Naive thymus-derived CD4-positive, alpha-beta T cell (primary cell): ENCODE measurements at regions not wholly inside any gene's neighbourhood (a gene's known extent, or its start where the extent isn't known, plus 50 kb on each side); places are given as distances from the start of the nearest gene placed in this dataset.

Source experiments
- ATAC-seq: fragments of 150-1000 bp; cut with Tn5 transposase; 2 replicates; pipeline ENCODE4 v1.10.0; 2021; ENCODE audit warnings: mild to moderate bottlenecking, moderate library complexity
- CTCF ChIA-PET: fragments of 350-600 bp; sonication (Branson Sonifier 250); formaldehyde crosslinking; loops from one replicate; lab custom pipeline; 2021; ENCODE audit warnings: antibody characterized with exemption; lab: Charles Lee
- POLR2A ChIA-PET: fragments of 350-600 bp; sonication (Branson Sonifier 250); formaldehyde crosslinking; loops from one replicate; lab custom pipeline; 2021; ENCODE audit warnings: antibody characterized with exemption, inconsistent platforms; lab: Charles Lee
- DNase-seq, 9 donors: peaks; one replicate each; pipeline versions ENCODE4 v3.0.0 to v3.0.0-alpha.2; 2020 to 2022; ENCODE audit warnings: mixed read lengths in 1 of 9
- H3K27ac ChIP-seq: one replicate; pipeline ENCODE4 v1.7.0; 2013; ENCODE audit warnings: mild to moderate bottlenecking, low read depth, low read length, moderate library complexity
- H3K27me3 ChIP-seq, 2 donors: one replicate each; pipeline ENCODE4 v1.7.0; 2013; ENCODE audit warnings: low read length in 2 of 2, mild to moderate bottlenecking in 2 of 2, moderate library complexity in 2 of 2; ENCODE audit not compliant: control insufficient read depth in 2 of 2, insufficient read depth in 2 of 2
- H3K36me3 ChIP-seq, 3 experiments: 1 replicate in 2 of 3; 2 replicates in 1 of 3; pipeline ENCODE4 v1.7.0; 2013; ENCODE audit warnings: low read length in 3 of 3, mild to moderate bottlenecking in 3 of 3, moderate library complexity in 1 of 3; ENCODE audit not compliant: insufficient read depth in 3 of 3, control insufficient read depth in 2 of 3
- H3K4me1 ChIP-seq, 2 donors: one replicate each; pipeline ENCODE4 v1.7.0; 2013; ENCODE audit warnings: low read length in 2 of 2, mild to moderate bottlenecking in 2 of 2, moderate library complexity in 1 of 2; ENCODE audit not compliant: control insufficient read depth in 2 of 2, insufficient read depth in 2 of 2
- H3K4me3 ChIP-seq: 2 replicates; pipeline ENCODE4 v1.7.0; 2013; ENCODE audit warnings: mild to moderate bottlenecking, low read length
- H3K9me3 ChIP-seq, 3 experiments: 1 replicate in 2 of 3; 2 replicates in 1 of 3; pipeline ENCODE4 v1.7.0; 2013; ENCODE audit warnings: low read length in 3 of 3; ENCODE audit not compliant: control insufficient read depth in 2 of 3
- H3K27ac Mint-ChIP-seq, 9 donors: one replicate each; pipeline ENCODE4 v1.8.0; 2020 to 2022; ENCODE audit warnings: mixed read lengths in 9 of 9, mild to moderate bottlenecking in 8 of 9, moderate library complexity in 5 of 9, inconsistent platforms in 2 of 9
- H3K27me3 Mint-ChIP-seq, 5 donors: one replicate each; pipeline ENCODE4 v1.8.0; 2021 to 2022; ENCODE audit warnings: mixed read lengths in 5 of 5, mild to moderate bottlenecking in 1 of 5
- H3K36me3 Mint-ChIP-seq, 5 donors: one replicate each; pipeline ENCODE4 v1.8.0; 2020 to 2022; ENCODE audit warnings: mixed read lengths in 5 of 5, mild to moderate bottlenecking in 3 of 5, inconsistent platforms in 1 of 5
- H3K4me1 Mint-ChIP-seq, 7 donors: one replicate each; pipeline ENCODE4 v1.8.0; 2020 to 2022; ENCODE audit warnings: mixed read lengths in 7 of 7, mild to moderate bottlenecking in 3 of 7, inconsistent platforms in 1 of 7
- H3K4me3 Mint-ChIP-seq, 10 donors: one replicate each; pipeline ENCODE4 v1.8.0; 2020 to 2022; ENCODE audit warnings: mild to moderate bottlenecking in 10 of 10, mixed read lengths in 10 of 10, moderate library complexity in 6 of 10, inconsistent platforms in 2 of 10
- H3K9me3 Mint-ChIP-seq, 11 donors: one replicate each; pipeline ENCODE4 v1.8.0; 2020 to 2022; ENCODE audit warnings: mixed read lengths in 11 of 11, mild to moderate bottlenecking in 4 of 11, inconsistent platforms in 1 of 11, moderate library complexity in 1 of 11
- intact Hi-C, 2 donors: fragments of 100-400 bp; cut with micrococcal nuclease; formaldehyde crosslinking; loops; one replicate each; pipeline ENCODE4 v1.15.1; 2023

DNA sequence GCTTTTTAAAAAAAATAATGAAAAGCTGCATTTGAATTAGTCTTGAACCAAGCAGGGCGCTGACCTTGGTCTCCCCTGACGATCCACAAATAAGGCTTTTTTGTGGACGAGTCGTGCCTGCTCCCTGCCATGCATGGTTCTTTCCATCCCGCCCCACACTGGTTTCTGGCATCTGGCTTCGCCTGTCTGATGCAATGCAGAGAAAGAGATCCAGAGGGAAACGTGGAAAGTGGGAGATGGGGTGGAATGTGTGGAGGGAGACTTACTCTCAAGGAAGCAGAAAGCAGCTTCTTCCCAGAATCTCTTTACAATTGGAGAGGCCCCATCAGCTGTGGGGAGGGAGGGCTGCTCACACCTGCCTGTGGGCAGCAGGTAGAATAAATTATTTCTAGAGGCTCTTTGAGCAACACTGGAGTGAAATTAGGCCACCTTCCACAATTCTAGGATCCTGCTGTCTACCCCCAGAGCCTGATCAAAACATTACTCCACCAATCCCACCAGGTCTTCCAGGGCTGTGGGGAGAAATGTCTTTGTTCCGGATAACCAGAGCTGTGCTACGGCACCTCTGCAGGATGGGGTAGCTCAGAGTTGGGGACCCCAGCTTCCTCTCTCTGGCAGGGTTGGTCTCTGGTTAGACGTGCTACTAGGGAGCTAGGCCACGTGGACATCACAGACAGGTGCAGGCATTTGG is 183.5 kb downstream of the UQCRFS1 start:
- Mint-ChIP-seq H3K4me3 (no peak overlapping the region), H3K4me1 (no peaks in the 10 kb centered on the region), H3K36me3 (no peaks in the 10 kb centered on the region), H3K27ac (no peak overlapping the region), H3K9me3 (peaks cover 0 to 23% (median 1%) of the 10 kb centered on the region in 11 donors), H3K27me3 (peaks cover 0 to 4% (median 0%) of the 10 kb centered on the region in 5 donors)
- ATAC-seq = no peak
- ChIA-PET CTCF (interaction anchor here (0.5 kb wide), 1 partner anchor 29 kb away, joined by 3 read pairs; no protein-coding TSS in a partner anchor), POLR2A (no interaction called here)
- DNase-seq = no peak
- no peak overlapping the region for H3K27ac ChIP-seq
- no peaks in the 10 kb centered on the region for H3K9me3 ChIP-seq
- no peaks in the 10 kb centered on the region for H3K36me3 ChIP-seq
- H3K27me3 ChIP-seq = no peaks in the 10 kb centered on the region
- intact Hi-C loops = no loop called here
- H3K4me1 ChIP-seq = no peaks in the 10 kb centered on the region
- no peak overlapping the region for H3K4me3 ChIP-seq

DNA sequence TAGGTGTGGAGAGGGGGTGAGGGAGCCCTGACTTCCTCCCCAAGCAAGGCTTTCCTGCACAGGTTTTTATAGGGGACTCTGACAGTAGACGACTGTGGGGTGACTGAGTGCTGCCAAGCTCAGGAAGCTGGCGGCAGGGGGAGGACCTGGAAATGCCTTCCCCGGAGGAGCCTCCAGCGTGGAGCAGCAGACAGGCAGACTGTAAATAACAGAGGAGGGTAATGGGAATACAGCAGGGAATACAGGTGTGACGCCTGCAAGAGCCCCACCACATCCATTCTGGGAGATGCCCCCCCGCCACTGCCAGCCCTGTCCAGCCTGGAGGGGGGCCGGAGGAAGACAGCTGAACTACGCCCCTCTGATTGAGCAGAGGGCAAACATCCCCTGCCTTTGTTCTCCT is 190.4 kb downstream of the UQCRFS1 start:
- Mint-ChIP-seq H3K9me3 (peaks cover 0 to 2% (median 0%) of the 10 kb centered on the region in 11 donors), H3K27me3 (peaks cover 0 to 32% (median 0%) of the 10 kb centered on the region in 5 donors), H3K4me1 (no peaks in the 10 kb centered on the region), H3K27ac (no peak overlapping the region), H3K4me3 (no peak overlapping the region), H3K36me3 (no peaks in the 10 kb centered on the region)
- DNase-seq = no peak
- Histone ChIP-seq H3K4me1 (no peaks in the 10 kb centered on the region), H3K36me3 (no peaks in the 10 kb centered on the region), H3K4me3 (no peak overlapping the region), H3K27me3 (no peaks in the 10 kb centered on the region), H3K9me3 (no peaks in the 10 kb centered on the region), H3K27ac (no peak overlapping the region)
- ATAC-seq = no peak
- CTCF ChIA-PET = no interaction called here
- intact Hi-C loops = no loop called here
- POLR2A ChIA-PET = no interaction called here

DNA sequence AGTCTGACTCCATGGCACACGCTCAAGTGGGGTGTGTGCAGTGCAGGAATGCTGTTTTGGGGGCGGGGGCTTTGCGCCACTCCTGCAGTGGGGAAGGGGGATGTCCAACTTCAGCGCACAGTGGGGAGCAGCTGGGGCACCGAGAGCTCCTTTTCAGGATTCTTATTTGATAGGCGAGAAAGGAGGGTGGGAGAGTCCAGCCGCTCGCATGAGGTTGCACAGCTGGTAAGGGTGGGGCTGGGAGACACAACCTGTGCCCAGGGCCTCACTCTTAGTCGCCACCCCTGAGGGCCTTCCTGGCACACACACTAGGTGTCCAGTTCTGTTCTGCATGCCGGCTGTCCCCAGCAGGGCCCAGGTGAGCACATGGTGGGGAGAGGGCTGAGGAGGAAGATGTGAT is 190.8 kb downstream of the UQCRFS1 start:
- Mint-ChIP-seq H3K27ac (no peak overlapping the region), H3K36me3 (no peaks in the 10 kb centered on the region), H3K27me3 (peaks cover 0 to 35% (median 0%) of the 10 kb centered on the region in 5 donors), H3K4me1 (no peaks in the 10 kb centered on the region), H3K4me3 (no peak overlapping the region), H3K9me3 (peaks cover 0 to 2% (median 0%) of the 10 kb centered on the region in 11 donors)
- H3K4me1 ChIP-seq = no peaks in the 10 kb centered on the region
- H3K27me3 ChIP-seq = no peaks in the 10 kb centered on the region
- DNase-seq (no peak), ATAC-seq (no peak)
- H3K36me3 ChIP-seq = no peaks in the 10 kb centered on the region
- H3K27ac ChIP-seq = no peak overlapping the region
- intact Hi-C loops = no loop called here
- POLR2A ChIA-PET = no interaction called here
- CTCF ChIA-PET = no interaction called here
- no peaks in the 10 kb centered on the region for H3K9me3 ChIP-seq
- H3K4me3 ChIP-seq = no peak overlapping the region

DNA sequence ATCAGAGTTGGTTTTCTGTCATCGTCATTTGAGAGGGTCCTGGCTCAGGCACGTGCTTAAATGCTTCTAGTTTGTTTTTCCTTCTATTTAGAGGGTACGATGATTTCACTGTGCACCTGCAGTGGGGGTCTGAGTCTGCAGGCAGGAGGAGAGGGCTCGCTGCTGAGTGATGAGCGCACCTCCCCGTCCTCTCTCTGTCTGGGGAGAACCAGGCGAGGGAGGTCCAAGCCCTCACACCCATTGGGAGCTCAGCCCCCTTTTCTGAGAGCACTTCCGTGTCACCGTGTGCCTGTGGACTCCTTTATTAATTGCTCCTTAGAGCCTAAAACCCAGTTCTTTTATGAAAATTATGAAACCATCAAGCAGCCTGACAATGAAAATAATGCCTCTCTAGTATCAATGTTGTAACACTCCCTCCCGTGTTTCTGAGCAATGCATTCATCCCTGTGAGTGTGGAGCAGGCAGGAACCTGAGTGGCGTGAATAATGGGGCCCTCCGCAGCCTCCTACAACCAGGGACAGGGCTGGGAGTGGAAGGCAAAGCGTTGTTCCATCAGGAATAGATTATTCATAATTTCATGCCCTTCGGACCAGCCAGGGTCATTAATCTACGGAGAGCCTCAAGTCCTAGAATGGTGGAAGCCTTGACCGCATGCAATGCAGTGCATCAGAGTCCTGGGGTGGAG is 191.6 kb downstream of the UQCRFS1 start:
- POLR2A ChIA-PET = no interaction called here
- no peak for ATAC-seq
- no peaks in the 10 kb centered on the region for H3K4me1 ChIP-seq
- H3K27me3 Mint-ChIP-seq = peaks cover 0 to 37% (median 0%) of the 10 kb centered on the region in 5 donors
- intact Hi-C loops = no loop called here
- H3K4me1 Mint-ChIP-seq = peaks cover 0 to 3% (median 0%) of the 10 kb centered on the region in 7 donors
- H3K27ac Mint-ChIP-seq = no peak overlapping the region
- CTCF ChIA-PET = no interaction called here
- H3K4me3 Mint-ChIP-seq = no peak overlapping the region
- no peaks in the 10 kb centered on the region for H3K27me3 ChIP-seq
- H3K4me3 ChIP-seq = no peak overlapping the region
- peaks cover 0 to 2% (median 0%) of the 10 kb centered on the region in 11 donors for H3K9me3 Mint-ChIP-seq
- H3K36me3 Mint-ChIP-seq = no peaks in the 10 kb centered on the region
- no peak for DNase-seq
- H3K27ac ChIP-seq = no peak overlapping the region
- no peaks in the 10 kb centered on the region for H3K9me3 ChIP-seq
- no peaks in the 10 kb centered on the region for H3K36me3 ChIP-seq

DNA sequence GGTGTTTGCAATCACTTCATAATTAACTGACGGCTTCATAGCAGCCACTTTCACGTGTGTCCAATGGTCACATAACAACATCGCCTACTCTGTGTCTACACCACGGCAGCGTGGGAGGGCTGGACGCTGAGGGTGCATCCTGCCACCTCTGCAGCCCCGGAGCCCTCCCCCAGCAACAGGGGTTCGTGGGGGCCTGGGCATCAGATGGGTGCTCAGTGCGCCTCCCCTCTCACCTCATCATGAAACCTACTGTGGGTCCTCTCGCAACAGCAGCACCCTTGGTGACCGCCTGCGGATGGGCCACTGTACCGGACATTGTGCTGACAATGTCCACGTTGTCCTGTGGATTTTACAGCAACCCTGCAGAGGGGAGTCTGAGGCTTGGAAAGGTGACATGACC is 193.5 kb downstream of the UQCRFS1 start:
- Histone ChIP-seq H3K36me3 (no peaks in the 10 kb centered on the region), H3K27me3 (no peaks in the 10 kb centered on the region), H3K4me3 (no peak overlapping the region), H3K27ac (no peak overlapping the region), H3K9me3 (no peaks in the 10 kb centered on the region), H3K4me1 (no peaks in the 10 kb centered on the region)
- intact Hi-C loops = no loop called here
- ATAC-seq (no peak), DNase-seq (no peak)
- Mint-ChIP-seq H3K27ac (no peak overlapping the region), H3K9me3 (peaks cover 0 to 2% (median 0%) of the 10 kb centered on the region in 11 donors), H3K4me3 (no peak overlapping the region), H3K27me3 (peaks cover 0 to 43% (median 3%) of the 10 kb centered on the region in 5 donors), H3K36me3 (no peaks in the 10 kb centered on the region), H3K4me1 (peaks cover 0 to 5% (median 0%) of the 10 kb centered on the region in 7 donors)
- ChIA-PET CTCF (no interaction called here), POLR2A (no interaction called here)

DNA sequence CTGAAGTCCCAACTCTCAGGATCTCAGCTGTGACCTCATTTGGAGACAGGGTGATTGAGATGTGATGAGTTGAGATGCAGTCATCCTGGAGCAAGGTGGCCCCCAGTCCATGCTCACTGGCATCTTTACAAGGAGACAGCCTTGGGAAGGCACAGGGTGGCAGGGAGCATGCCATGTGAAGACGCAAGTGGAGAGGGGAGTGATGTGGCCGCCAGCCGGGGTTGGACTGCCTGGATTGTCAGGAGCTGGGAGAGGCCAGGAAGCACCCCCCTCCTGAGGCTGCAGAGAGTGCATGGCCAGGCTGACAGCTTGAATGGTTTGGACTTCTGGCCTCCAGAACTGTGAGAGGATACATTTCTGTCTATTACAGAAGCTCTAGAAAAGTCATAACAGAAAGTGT is 194.4 kb downstream of the UQCRFS1 start:
- POLR2A ChIA-PET = no interaction called here
- Histone ChIP-seq H3K9me3 (no peaks in the 10 kb centered on the region), H3K27ac (no peak overlapping the region), H3K27me3 (no peaks in the 10 kb centered on the region), H3K4me1 (no peaks in the 10 kb centered on the region), H3K4me3 (no peak overlapping the region), H3K36me3 (no peaks in the 10 kb centered on the region)
- CTCF ChIA-PET = no interaction called here
- peaks cover 0 to 2% (median 0%) of the 10 kb centered on the region in 11 donors for H3K9me3 Mint-ChIP-seq
- ATAC-seq (no peak), DNase-seq (no peak)
- H3K4me1 Mint-ChIP-seq = peaks cover 0 to 5% (median 0%) of the 10 kb centered on the region in 7 donors
- no peak overlapping the region for H3K27ac Mint-ChIP-seq
- H3K36me3 Mint-ChIP-seq = no peaks in the 10 kb centered on the region
- peaks cover 0 to 44% (median 6%) of the 10 kb centered on the region in 5 donors for H3K27me3 Mint-ChIP-seq
- H3K4me3 Mint-ChIP-seq = no peak overlapping the region
- intact Hi-C loops = no loop called here
